Ishikawa (cell line): ENCODE measurements at regions not wholly inside any gene's neighbourhood (a gene's known extent, or its start where the extent isn't known, plus 50 kb on each side); places are given as distances from the start of the nearest gene placed in this dataset.

Experiments used
- CEBPB ChIP-seq: IDR thresholded peaks from 2 replicates; pipeline ENCODE4 v1.6.1; 2012
- CREB1 ChIP-seq: IDR thresholded peaks from 2 replicates; pipeline ENCODE4 v1.6.1; 2012; ENCODE audit warnings: low read depth
- EGR1 ChIP-seq: IDR thresholded peaks from 2 replicates; pipeline ENCODE4 v1.6.1; 2012
- EP300 ChIP-seq: IDR thresholded peaks from 2 replicates; pipeline ENCODE4 v1.6.1; 2012; ENCODE audit warnings: borderline replicate concordance
- FOXM1 ChIP-seq: IDR thresholded peaks from 2 replicates; pipeline ENCODE4 v1.6.1; 2012; ENCODE audit warnings: low read depth, borderline replicate concordance
- MAX ChIP-seq: IDR thresholded peaks from 2 replicates; pipeline ENCODE4 v1.6.1; 2012
- NFIC ChIP-seq: IDR thresholded peaks from 2 replicates; pipeline ENCODE4 v1.6.1; 2012
- RAD21 ChIP-seq: IDR thresholded peaks from 2 replicates; pipeline ENCODE4 v1.6.1; 2012; ENCODE audit warnings: low read depth
- REST ChIP-seq: IDR thresholded peaks from 2 replicates; pipeline ENCODE4 v1.6.1; 2012; ENCODE audit warnings: low read depth, mild to moderate bottlenecking
- TAF1 ChIP-seq: IDR thresholded peaks from 2 replicates; pipeline ENCODE4 v1.6.1; 2012; ENCODE audit warnings: low read depth, mild to moderate bottlenecking
- TCF12 ChIP-seq: IDR thresholded peaks from 2 replicates; pipeline ENCODE4 v1.6.1; 2012; ENCODE audit warnings: low read depth
- TEAD4 ChIP-seq: IDR thresholded peaks from 2 replicates; pipeline ENCODE4 v1.6.1; 2012
- YY1 ChIP-seq: IDR thresholded peaks from 2 replicates; pipeline ENCODE4 v1.6.1; 2012; ENCODE audit warnings: low read depth
- ZBTB7A ChIP-seq: IDR thresholded peaks from 2 replicates; pipeline ENCODE4 v1.6.1; 2012; ENCODE audit warnings: low read depth
- TF ChIP-seq, protein P1 (sequence below): IDR thresholded peaks from 2 replicates; pipeline ENCODE4 v1.6.1; 2012

DNA sequence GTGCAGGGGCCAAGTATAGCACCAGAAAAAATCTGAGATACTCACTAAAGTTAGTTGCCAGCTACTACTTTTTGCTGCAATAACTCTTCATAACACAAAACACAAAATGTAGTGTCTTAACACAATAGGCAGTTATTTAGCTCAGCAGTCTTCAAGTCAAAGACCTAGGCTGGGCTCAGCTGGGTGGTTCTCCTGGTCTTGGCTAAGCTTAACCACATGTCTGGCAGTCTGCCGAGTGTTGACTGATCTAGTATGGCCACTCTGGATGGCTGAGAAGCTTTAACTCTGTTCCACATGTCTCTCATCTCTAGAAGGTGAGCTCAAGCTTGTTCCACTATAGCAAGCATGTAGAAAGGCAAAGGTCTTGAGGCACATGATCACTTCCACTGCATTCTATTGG is 451.6 kb downstream of the SOX11 start:
- TF ChIP-seq TAF1 (no peak), MAX (no peak), EGR1 (no peak), ZBTB7A (no peak), CEBPB (no peak), EP300 (no peak)

DNA sequence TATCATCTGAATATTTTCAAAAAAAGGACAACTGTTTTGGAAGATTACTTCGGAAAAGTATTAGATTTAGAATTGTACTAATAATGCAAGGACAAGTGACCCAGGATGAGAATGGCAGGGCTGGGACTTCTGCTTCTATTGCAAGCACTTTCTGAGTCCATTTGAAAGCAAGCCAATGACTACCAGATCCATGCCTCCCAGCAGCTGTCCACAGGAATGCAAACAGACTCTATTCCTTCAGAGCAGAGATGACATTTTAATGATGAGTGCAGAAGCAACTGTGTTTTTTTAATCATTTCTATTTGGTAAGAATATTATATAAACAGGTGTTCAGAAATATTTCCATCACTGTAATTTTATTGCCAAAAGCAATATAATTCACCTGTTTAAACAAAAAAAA is 456.7 kb downstream of the SOX11 start:
- TF ChIP-seq FOXM1 (no peak), NFIC (no peak), CREB1 (no peak)

DNA sequence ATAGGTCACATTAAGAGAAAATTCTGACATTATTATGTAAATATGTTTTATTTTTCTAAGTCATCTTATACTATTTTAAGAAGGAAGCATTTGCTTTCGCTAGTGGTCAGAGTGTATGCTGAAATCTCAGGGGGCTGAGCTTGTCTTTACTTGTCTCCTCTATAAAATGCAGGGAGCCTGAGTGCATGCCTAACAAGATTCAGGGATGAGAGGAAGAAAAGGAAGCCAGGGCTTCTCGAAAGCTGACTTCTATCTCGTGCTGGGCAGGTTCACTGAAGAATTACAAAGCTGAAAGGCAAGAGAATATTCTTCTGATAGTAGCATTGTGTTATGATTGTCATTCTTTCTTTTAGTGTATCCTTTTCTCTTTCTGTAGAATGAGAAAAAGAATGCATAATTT is 467.4 kb downstream of the SOX11 start:
- TF ChIP-seq TCF12, result no peak
- TF ChIP-seq ZBTB7A, result no peak
- TF ChIP-seq, protein P1, sequence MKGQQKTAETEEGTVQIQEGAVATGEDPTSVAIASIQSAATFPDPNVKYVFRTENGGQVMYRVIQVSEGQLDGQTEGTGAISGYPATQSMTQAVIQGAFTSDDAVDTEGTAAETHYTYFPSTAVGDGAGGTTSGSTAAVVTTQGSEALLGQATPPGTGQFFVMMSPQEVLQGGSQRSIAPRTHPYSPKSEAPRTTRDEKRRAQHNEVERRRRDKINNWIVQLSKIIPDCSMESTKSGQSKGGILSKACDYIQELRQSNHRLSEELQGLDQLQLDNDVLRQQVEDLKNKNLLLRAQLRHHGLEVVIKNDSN, result no peak
- TF ChIP-seq CREB1, result no peak
- no peak for TF ChIP-seq REST
- TF ChIP-seq EGR1, result no peak
- no peak for TF ChIP-seq TEAD4
- TF ChIP-seq RAD21, result no peak
- TF ChIP-seq MAX, result no peak
- no peak for TF ChIP-seq CEBPB
- no peak for TF ChIP-seq FOXM1
- no peak for TF ChIP-seq YY1
- no peak for TF ChIP-seq EP300

DNA sequence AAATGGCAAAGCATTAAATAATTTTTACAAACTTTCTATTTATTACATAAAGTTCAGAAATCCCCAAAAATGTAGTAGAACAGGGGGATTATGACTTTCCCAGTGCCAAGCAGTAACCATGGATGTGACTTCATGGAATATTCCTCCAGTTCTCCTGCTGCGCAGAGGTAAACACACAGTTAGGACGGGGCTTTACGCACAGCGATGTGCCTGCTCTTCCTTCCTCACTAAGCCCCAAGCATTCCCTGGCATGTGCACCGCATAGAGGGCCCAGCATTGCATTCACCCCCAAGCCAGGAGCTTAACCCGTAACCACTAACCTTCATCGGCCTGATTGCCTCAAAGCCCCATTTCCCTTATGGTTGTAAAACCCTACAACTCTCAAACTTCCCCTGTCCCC is 471.7 kb downstream of the SOX11 start:
- TF ChIP-seq TCF12, result no peak
- no peak for TF ChIP-seq NFIC
- TF ChIP-seq CEBPB, result no peak
- no peak for TF ChIP-seq REST
- TF ChIP-seq EP300, result no peak
- no peak for TF ChIP-seq FOXM1
- no peak for TF ChIP-seq YY1
- no peak for TF ChIP-seq TEAD4
- no peak for TF ChIP-seq MAX
- TF ChIP-seq, protein P1, result no peak
- TF ChIP-seq EGR1, result no peak
- no peak for TF ChIP-seq RAD21
- TF ChIP-seq ZBTB7A, result no peak
- no peak for TF ChIP-seq TAF1
- TF ChIP-seq CREB1, result no peak

DNA sequence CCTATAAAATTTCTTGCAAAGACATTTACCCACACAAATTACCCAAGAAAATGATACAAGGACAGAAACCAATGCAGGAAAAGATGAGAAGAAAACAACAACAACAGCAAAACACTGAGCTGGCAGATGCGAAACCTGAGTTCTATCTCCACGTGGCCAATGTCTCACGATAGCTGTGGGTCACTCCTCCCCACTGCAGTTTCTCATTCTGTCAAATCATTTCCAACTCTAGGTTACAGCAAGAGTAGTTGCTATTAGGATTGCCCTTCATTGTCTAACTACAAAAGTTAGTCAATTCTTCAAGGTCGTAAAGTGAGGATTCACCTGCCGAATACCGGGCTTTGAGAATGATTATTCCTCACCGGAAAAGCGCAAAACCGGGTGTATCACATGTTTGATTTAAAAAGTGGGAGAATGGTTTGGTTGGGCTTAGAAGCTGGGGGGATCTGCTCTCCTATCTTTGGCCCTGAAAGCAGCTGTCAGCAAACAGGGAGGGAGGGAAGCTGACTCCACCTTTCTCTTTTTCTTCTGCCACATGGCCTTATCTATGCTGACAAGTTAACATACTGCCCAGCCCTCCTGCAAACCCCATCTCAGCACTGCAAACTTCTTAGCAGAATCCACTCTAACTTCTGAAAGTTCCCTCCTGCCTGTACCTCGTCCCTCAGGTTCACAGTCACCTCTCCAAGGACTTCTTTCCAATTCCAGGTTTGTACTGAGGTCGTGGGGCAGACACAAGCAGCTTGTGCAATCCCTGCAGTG is 473.0 kb downstream of the SOX11 start:
- no peak for TF ChIP-seq YY1
- no peak for TF ChIP-seq CREB1
- TF ChIP-seq, protein P1, result no peak
- no peak for TF ChIP-seq TEAD4
- no peak for TF ChIP-seq CEBPB
- TF ChIP-seq REST, result no peak
- TF ChIP-seq TCF12, result no peak
- TF ChIP-seq EGR1, result no peak
- TF ChIP-seq FOXM1, result no peak
- no peak for TF ChIP-seq ZBTB7A
- no peak for TF ChIP-seq MAX
- no peak for TF ChIP-seq RAD21
